GM18520 (cell line): ENCODE measurements at regions not wholly inside any gene's neighbourhood (a gene's known extent, or its start where the extent isn't known, plus 50 kb on each side); places are given as distances from the start of the nearest gene placed in this dataset.
"Not testable (repeated sequence)": the region's sequence is repeated elsewhere in the genome, so short reads cannot be mapped to it uniquely, and the experiment has no call there.

Experiments used
- ATAC-seq: cut with Tn5 transposase; IDR thresholded peaks from one replicate; pipeline ENCODE4 v1.9.1; 2021; ENCODE audit not compliant: unreplicated experiment

DNA sequence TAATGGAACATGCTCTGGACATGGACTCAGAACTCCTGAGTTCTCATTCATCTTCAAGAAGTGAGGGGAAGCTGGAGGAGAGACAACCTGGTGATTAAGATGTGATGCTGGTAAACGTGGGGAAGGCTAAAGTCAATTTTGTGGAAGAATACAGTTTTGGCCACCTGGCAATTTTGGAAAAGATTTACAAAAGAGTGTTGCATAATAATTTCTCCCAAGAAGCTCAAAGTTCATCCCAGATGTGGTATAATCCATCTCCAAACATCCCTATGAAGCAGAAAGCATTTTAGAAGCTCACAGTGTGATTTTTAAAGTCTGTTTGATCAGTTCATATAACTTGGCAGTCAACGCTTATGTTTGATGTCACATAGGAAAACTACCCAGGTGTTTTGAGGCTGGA lies 208.7 kb downstream of the LMX1A start:
- ATAC-seq = no peak

DNA sequence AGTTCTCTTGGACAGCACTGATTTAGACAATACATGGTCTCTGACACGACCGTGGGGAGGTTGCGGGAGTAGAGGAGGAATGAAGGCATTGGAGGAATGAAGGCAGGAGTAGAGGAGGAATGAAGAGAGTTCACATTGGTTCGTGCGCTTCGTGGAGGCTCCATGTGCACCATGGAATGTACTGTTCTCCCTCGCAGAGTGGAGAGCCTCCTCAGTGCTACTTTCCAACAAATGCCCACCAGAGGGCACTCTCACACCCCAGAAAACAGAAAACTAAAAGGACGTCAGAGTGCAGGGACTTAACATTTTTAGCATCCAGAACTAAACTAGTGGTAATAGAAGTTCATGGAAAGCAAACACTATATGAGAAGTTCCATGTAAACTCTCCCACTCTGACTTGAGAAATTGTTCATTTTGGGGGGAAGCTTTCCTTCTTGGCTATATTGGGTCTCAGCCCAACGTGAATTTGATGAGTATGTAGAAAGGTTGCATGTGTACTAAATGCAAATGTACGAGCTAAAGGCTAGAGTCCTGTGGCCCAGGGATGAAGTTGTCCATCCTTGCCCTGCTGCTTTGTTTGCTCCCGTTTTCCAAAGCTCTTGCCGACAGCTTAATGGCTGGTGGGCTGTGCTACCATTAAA lies 211.6 kb downstream of the LMX1A start:
- peak; percentile 55 for ATAC-seq

DNA sequence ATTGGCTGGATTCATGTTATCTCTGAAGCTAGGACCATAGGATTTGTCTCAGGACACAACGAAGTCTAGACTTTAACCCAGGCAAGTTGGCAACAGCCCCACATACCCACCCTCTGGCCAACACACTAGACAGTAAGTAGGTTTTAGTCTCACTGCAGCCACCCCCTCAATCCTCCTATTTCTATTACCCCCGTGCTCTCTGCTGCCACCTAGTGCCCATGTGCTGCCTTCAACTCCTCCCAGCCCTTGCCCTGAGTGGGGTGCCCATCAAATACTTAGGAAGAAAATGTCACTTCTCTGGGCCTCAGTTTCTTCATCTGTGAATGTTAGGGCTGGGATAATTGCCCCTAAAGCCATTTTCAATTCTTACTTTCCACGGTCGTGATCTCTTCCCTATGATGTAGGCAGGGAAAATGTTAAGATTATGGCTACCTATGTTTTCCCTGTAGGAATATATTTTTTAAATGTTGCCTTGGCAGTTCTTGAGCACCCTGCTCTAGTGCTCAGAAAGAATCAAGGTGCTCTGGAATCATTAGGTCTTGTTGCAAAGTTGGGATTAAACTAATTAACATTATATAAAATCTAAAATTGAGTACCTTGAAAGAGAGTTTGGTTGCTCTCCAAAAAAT lies 213.0 kb downstream of the LMX1A start:
- ATAC-seq = no peak

DNA sequence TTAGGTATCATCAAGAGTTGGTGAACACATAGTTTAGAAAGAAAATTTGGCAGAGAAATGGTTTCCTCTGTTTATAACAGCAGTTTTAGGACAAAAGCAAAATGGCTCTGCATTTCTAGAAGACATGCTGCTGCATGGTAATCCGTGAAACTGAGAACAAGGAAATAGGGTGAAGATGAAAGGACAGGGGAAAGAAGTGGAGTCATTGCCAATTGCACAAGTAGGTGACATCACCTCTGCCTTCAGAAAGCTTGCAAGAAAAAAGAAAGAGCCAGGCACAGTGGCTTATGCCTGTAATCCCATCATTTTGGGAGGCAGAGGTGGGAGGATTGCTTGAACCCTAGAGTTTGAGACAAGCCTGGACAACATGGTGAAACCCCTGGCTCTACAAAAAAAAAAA lies 217.6 kb downstream of the LMX1A start:
- ATAC-seq = no peak

DNA sequence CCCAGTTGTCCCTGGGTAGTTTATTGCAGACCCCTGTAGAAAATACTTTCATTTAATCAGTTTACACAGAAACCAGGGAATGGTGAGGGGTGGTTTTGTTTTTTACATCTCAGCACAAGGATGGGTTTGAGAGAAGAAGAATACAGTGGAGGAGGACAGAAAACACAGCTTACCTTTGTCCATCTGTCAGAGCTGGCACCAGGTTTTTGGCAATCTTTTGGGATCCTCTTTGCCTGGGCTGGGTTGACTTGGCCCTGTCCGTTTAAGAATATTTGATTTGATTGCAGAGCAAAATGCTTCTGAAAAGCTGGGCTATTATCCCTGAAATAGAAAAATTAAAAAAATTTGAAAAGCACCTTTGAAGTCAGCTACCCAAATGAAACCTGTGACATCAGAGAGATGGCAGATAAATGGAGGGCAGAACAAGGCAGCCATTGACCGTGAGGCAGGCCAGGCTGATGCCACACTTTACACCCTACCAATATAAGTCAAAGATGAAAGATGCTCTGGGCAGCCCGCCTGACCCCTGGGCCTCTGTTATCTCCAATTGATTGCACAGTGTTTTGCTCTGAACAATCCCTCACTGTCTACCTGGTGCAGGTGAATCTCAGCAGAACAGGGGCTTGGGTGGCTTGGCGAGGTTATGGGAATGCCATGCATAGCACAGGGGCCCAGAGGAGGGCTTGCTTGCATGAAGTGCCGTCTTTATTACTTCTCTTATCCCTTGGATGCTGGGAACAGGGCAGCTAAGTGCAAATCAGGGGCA lies 218.8 kb downstream of the LMX1A start:
- no peak for ATAC-seq

DNA sequence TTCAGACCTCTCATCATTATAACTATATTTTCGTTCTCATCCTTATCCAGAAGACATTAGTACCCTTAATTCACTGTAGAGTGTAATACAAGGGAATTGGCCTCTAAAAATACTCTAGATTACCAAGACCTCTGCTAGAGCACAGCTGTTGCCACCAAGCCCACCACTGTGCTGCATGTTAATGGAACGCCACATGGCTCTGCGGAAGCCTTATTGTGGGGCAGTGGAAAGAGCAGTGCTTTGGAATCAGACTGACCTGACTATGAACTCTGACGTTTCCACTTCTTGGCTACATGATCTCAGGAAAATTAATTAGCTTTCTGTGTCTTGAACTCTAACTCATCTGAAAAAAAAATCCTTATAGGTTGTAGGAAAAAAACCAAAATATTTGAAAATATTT lies 222.1 kb downstream of the LMX1A start:
- no peak for ATAC-seq

DNA sequence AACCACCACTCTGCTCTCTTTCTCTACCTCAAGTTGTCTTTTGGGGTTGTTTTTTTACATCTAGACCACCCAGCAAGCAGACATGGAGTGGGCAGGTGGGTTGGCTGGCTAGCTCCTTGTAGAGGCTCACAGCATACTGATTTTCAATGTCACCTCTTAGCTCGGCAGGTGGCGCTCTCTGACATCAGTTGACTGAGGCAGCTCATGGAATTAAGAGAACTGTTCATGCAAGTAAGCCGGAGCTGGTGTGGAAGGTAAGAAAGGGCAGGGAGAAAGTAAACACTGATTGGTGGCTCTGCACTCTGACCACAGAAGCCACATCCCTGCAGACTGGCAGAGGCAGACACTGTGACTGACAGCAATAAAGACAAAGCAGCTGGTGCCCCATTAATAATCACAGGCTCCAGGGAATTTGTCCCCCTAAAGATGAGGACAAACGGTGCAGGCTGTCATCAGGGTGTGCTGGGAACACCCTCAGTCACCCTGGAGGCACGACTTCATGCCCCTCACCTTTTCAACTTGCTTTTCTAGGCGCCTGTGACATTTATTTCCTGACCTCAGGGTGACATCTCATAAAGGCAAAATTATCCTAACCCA lies 226.8 kb downstream of the LMX1A start:
- no peak for ATAC-seq

DNA sequence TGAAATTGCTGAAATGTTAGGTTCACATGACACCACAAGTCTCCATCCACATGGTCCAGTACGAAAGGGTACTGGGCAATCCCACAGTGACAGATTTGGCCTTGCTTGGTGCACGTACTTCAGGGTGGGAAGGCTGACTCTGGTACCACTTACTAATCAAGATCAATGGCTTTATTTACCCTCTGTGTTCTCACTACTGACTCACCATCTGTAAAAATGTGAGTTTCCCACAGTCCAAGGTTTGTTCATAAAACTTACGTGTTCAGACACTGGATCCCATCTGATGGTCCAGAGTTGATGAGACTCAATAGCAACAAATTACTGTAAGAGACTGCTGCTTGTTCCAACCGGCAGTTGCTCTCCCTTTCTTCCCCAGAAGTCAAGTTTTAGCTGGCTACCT lies 231.7 kb downstream of the LMX1A start:
- no peak for ATAC-seq

DNA sequence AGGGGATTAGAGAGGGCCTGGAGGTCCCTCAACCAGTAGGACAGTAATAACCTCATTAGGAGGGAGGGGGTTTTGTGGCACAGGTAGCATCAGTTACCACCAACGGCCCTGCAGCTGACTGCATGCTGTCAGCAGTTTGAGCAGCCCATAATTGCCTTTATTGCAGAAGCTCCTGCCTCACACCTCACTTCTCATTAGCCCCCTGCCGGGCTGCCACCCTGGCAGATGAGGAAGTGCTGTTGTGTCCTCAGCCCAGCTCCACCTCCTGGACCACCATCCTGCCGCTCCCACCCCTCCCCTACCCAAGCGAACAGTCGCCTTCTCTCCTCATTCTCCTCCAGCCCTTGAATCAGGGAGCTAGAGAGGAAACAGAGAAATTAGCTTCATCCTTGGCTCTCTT lies 237.4 kb downstream of the LMX1A start:
- no peak for ATAC-seq

DNA sequence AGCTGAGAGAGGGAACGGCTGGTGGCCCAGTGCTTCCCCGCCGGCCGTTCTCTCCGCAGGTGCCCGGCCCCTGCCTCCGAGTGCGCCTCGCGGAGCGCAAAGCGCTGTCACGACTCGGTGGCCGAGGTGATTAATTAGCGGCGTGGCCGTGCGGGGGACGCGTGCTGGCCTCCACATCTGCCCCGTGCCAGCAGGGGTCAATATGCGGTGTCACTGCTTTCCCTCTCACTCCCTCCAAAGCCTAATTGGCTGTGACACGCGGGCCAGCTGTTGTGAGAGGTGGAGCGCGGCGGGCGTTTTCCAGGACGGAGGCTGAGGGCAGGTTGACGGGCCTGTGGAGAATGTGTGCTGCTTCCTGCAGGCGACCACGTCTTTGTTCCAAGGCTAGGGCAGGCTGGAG lies 239.0 kb downstream of the LMX1A start:
- ATAC-seq = no peak

DNA sequence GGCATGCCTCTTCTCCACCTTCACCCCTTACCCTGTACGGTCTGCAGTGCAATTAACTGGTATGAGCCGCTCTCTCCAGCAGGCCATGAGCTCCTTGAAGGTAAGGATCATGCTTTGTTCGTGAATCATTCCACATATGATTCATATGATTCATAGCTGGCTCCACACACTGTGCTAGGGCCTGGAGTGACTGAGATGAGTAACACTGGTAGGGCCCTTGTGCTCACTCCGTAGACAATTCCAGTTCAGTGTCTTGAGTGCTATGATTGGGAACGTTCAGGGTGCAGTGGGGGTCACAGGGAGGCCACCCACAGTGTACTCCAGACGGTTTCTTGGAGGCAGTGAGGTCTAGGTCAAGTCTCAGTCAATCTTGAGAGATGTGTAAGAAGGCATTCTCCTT lies 239.8 kb downstream of the LMX1A start:
- ATAC-seq = no peak

DNA sequence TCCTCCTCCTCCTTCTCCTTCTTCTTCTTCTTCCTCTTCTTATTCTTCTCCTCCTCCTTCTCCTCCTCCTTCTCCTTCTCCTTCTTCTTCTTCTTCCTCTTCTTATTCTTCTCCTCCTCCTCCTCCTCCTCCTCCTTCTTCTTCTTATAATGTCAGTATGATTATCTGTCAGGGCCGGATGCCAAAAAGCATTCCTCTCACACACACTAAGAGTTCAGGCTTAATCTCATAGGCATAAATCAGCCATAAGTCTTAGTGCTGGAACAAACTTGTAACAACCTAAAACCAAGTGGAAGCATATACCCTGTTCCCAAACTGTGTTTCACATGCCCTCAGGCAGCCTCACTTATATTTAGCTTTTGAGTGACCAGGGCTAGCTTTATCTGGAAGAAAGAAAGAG lies 240.3 kb downstream of the LMX1A start:
- no peak for ATAC-seq

DNA sequence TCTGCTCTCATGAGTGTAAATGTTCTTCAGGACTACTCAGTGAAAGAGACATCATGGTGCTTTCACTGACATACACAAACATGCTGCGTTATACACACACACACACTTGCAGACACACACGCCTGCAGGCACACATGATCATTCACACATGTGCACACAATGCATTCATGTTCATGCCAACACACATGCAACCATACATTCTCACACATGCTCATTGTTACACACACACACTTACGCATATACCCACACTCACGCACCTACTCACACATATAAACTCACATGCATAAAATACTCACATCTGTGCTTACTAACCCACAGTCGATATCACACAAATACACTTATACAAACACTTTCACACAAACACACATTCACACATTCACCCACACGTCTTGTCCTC lies 241.6 kb downstream of the LMX1A start:
- ATAC-seq = no peak

DNA sequence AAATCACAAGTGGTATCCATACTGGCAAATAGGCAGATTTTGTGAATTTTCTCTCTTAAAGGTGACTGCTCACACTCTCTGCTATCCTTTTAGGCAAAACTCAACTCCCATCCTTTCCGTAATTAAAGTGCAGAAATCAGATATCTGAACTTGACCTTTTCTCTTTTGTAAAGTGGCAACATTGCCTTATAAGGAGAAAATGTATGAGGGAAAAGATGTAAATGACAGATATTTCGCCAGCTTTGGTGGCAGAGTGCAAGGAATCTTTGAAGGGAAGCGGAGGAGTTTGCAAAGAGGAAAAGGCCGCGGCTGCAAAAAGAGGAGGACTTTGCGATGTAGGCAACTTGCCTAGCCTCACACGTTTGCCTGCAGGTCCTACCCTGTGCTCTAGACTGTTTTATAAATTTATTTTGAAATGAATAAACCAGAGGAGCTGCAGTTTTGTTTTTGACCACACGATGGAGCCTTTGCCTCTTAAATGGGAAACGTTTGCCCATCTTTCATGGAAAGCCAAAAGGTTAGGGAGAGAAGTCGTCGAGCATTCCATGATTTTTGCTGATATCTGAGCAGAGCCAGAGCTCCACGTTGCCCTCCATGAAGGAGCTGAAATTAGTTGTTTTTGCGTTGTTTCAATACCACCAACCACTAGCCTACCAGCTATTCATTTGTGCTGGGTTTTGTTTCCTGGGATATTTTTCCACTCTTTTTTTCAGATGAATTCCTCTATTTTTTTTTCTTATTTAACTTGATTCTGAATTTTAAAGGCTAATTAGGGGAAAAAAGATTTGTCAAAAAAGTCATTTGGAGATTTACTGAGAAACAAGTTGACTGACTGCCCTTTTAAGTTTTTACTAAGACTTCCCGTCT lies 242.3 kb downstream of the LMX1A start:
- no peak for ATAC-seq

DNA sequence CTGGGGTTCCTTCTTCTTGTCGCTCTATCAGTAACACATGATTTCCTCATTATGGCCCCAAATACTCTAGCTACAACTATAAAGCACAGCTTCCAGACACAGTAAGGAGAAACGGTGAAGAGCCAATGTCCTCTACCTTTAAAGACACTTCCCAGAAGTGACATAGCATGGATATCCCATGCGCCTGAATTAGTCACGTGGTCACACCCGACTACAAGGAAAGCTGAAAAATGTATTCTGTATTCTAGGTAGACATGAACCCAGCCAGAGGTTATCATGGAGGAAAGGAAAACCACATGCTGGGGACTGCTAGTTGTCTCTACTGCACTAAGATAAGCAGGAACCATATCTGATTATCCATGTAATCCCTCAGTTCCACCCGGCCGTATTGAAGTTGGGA lies 244.3 kb downstream of the LMX1A start:
- ATAC-seq = no peak

DNA sequence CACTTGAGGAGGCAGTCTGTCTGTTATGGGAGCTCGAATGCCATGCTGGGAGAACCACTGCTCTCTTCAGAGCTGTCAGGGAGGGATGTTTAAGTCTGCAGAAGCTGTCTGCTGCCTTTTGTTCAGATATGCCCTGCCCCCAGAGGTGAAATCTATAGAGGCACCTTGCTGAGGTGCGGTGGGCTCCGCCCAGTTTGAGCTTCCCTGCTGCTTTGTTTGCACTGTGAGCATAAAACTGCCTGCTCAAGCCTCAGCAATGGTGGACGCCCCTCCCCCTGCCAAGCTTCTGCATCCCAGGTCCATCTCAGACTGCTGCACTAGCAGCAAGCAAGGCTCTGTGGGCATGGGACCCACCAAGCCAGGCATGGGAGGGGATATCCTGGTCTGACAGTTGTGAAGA lies 247.5 kb downstream of the LMX1A start:
- no peak for ATAC-seq

DNA sequence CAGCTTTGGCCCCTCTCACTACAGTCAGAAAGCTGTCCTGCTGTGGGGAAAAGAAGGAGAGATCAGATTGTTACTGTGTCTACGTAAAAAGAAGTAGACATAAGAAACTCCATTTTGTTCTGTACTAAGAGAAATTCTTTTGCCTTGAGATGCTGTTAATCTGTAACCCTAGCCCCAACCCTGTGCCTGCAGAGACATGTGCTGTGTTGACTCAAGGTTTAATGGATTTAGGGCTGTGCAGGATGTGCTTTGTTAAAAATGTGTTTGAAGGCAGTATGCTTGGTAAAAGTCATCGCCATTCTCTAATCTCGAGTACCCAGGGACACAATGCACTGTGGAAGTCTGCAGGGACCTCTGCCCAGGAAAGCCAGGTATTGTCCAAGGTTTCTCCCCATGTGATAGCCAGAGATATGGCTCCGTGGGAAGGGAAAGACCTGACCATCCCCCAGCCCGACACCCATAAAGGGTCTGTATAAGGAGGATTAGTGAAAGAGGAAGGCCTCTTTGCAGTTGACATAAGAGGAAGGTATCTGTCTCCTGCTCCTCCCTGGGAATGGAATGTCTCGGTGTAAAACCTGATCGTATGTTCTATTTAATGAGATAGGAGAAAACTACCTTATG lies 263.9 kb downstream of the LMX1A start:
- not testable (repeated sequence) for ATAC-seq

DNA sequence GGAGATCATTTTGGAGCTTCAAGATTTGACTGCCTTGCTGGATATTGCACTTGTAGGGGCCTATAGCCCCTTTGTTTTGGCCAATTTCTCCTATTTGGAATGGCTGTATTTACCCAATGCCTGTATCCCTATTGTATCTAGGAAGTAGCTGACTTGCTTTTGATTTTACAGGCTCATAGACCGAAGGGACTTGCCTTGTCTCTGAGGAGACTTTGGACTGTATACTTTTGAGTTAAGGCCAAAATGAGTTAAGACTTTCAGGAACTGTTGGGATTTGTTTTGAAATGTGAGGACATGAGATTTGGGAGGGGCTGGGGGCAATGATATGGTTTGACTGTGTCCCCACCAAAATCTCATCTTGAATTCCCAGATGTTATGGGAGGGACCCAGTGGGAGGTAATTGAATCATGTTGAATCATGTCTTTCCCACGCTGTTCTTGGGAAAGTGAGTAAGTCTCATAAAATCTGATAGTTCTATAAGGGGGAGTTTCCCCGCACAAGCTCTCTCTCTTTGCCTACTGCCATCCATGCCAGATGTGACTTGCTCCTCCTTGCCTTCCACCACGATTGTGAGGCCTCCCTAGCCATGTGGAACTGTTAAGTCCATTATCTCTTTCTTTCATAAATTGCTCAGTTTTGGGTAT lies 276.1 kb downstream of the LMX1A start:
- no peak for ATAC-seq

DNA sequence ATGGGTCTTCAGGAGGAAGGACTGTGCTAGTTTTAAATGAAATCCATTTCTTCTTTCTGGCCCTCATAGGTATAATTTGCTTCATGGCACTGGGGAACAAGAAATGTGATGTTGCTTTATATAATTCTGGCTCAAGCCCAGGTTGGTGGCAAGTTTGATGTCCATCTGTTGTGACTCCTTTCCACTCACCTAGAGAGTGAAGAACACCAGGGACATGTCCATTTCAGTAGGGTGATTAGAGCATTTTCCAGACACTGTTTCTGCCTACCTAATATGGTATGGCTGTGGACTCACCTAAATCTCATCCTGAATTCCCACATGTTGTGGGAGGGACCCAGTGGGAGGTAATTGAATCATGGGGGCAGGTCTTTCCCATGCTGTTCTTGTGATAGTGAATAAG lies 278.1 kb downstream of the LMX1A start:
- no peak for ATAC-seq

DNA sequence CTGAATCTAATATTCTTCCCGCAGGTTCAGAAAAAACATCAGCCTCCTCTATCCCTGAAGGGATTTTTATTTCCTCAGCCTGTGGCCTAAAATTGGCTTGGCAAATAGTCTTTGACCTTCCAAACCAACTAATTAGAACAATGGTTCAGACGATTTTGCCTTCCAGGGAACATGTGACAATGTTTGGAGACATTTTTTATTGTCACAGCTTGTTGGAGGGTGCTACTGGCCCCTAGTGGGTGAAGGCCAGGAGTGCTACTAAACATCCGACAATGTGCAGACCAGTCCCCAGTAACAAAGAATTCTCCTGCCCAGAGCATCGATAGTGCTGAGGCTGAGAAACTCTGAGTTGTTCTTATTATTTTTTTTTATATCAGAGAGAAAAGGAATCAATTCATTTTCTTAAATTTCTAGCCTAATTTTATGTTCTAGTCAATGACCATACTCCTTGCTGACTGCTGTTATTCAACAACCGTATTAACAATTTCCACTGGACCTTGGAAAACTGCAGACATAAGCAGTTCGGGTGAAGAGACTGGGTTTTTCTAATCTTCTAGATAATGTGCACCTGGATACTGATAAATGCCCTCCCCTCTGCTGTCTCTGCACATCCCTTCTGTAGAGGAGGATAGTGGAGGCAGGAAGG lies 280.7 kb downstream of the LMX1A start:
- no peak for ATAC-seq
